OCI-LY1 (cell line): ENCODE measurements at regions not wholly inside any gene's neighbourhood (a gene's known extent, or its start where the extent isn't known, plus 50 kb on each side); places are given as distances from the start of the nearest gene placed in this dataset.

ENCODE experiments used
- H2AFZ ChIP-seq: fragments of 200-600 bp; sonication (generic), shearing (Covaris generic); 2 replicates; pipeline ENCODE4 v1.6.0; 2014; ENCODE audit warnings: antibody characterized with exemption, mild to moderate bottlenecking, low read length
- H3F3A ChIP-seq: fragments of 200-600 bp; sonication (generic), shearing (Covaris generic); 2 replicates; pipeline ENCODE4 v1.6.0; 2014; ENCODE audit warnings: mild to moderate bottlenecking, antibody characterized with exemption, low read length, moderate library complexity; ENCODE audit not compliant: insufficient read depth
- H3K27ac ChIP-seq: fragments of 200-600 bp; sonication (generic); 2 replicates; pipeline ENCODE4 v1.5.1; 2014; ENCODE audit warnings: low read length, mixed run types, mild to moderate bottlenecking, low read depth; ENCODE audit not compliant: poor library complexity, severe bottlenecking
- H3K27me3 ChIP-seq: fragments of 200-600 bp; sonication (generic); 2 replicates; pipeline ENCODE4 v1.6.0; 2014; ENCODE audit warnings: antibody characterized with exemption, mild to moderate bottlenecking, low read length, moderate library complexity; ENCODE audit not compliant: insufficient read depth
- H3K36me3 ChIP-seq: fragments of 200-600 bp; sonication (generic); 2 replicates; pipeline ENCODE4 v1.6.1; 2014; ENCODE audit warnings: mild to moderate bottlenecking, antibody characterized with exemption, low read length, moderate library complexity, mixed read lengths; ENCODE audit not compliant: insufficient read depth
- H3K4me1 ChIP-seq: fragments of 200-600 bp; sonication (generic); 2 replicates; pipeline ENCODE4 v1.5.1; 2014; ENCODE audit warnings: mild to moderate bottlenecking, low read length, moderate library complexity; ENCODE audit not compliant: insufficient read depth, severe bottlenecking
- H3K4me2 ChIP-seq: fragments of 200-600 bp; sonication (generic), shearing (Covaris generic); 2 replicates; pipeline ENCODE4 v1.6.1; 2014; ENCODE audit warnings: low read length
- H3K4me3 ChIP-seq: fragments of 200-600 bp; sonication (generic); 2 replicates; pipeline ENCODE4 v1.5.1; 2014; ENCODE audit warnings: low read length, low read depth, mild to moderate bottlenecking, mixed read lengths; ENCODE audit not compliant: poor library complexity, severe bottlenecking
- H3K79me2 ChIP-seq: fragments of 200-600 bp; shearing (Covaris generic); 2 replicates; pipeline ENCODE4 v1.6.1; 2016; ENCODE audit warnings: mixed run types, low read length, mixed read lengths; ENCODE audit not compliant: insufficient read depth
- H3K9ac ChIP-seq: fragments of 200-600 bp; sonication (generic), shearing (Covaris generic); 2 replicates; pipeline ENCODE4 v1.6.1; 2014; ENCODE audit warnings: mild to moderate bottlenecking, low read length, mixed read lengths
- H3K9me2 ChIP-seq: fragments of 200-600 bp; sonication (generic), shearing (Covaris generic); 2 replicates; pipeline ENCODE4 v1.6.1; 2014; ENCODE audit warnings: low read depth, mild to moderate bottlenecking, low read length, mixed read lengths
- H3K9me3 ChIP-seq: fragments of 200-600 bp; shearing (Covaris generic); 2 replicates; pipeline ENCODE4 v1.6.1; 2014; ENCODE audit warnings: low read length, mixed read lengths
- H4K20me1 ChIP-seq: fragments of 200-600 bp; sonication (generic), shearing (Covaris generic); 2 replicates; pipeline ENCODE4 v1.6.0; 2016; ENCODE audit warnings: mild to moderate bottlenecking, low read length; ENCODE audit not compliant: insufficient read depth
- CTCF ChIP-seq: fragments of 200-600 bp; sonication (generic), shearing (Covaris generic); IDR thresholded peaks from 2 replicates; pipeline ENCODE4 v1.5.1; 2017; ENCODE audit warnings: mild to moderate bottlenecking, antibody characterized with exemption, low read length, moderate library complexity, mixed read lengths
- EZH2 ChIP-seq: fragments of 200-600 bp; sonication (generic), shearing (Covaris generic); IDR thresholded peaks from 2 replicates; pipeline ENCODE4 v1.8.0; 2017; ENCODE audit warnings: borderline replicate concordance, mixed run types, mild to moderate bottlenecking, antibody characterized with exemption, low read length, moderate library complexity, mixed read lengths

- no peak overlapping the region for H3K4me3 ChIP-seq
- no peaks in the 10 kb centered on the region for H3K4me1 ChIP-seq
- no peak overlapping the region for H3K27ac ChIP-seq
- no peaks in the 10 kb centered on the region for H3F3A ChIP-seq
- TF ChIP-seq CTCF (no peak), EZH2 (no peak)
- no peak overlapping the region for H3K4me2 ChIP-seq
- H3K36me3 ChIP-seq: no peaks in the 10 kb centered on the region
- no peaks in the 10 kb centered on the region; the same call in 1 of the 2 replicates for H3K27me3 ChIP-seq
- H3K9ac ChIP-seq: no peak overlapping the region
- no peaks in the 10 kb centered on the region for H3K79me2 ChIP-seq
- no peaks in the 10 kb centered on the region for H4K20me1 ChIP-seq
- H3K9me2 ChIP-seq: no peaks in the 10 kb centered on the region
- no peak overlapping the region for H2AFZ ChIP-seq
- no peaks in the 10 kb centered on the region for H3K9me3 ChIP-seq
Measured at GRCh38 chr1:5388622-5389021, 603.6 kb downstream of the NPHP4 start.

- H3K9me2 ChIP-seq: no peaks in the 10 kb centered on the region
- H3K9me3 ChIP-seq: no peaks in the 10 kb centered on the region
- H3K79me2 ChIP-seq: no peaks in the 10 kb centered on the region
- H2AFZ ChIP-seq: no peak overlapping the region
- H3K4me3 ChIP-seq: no peak overlapping the region
- no peaks in the 10 kb centered on the region for H4K20me1 ChIP-seq
- no peak overlapping the region for H3K27ac ChIP-seq
- H3K4me2 ChIP-seq: no peak overlapping the region
- no peaks in the 10 kb centered on the region for H3K4me1 ChIP-seq
- TF ChIP-seq EZH2 (no peak), CTCF (no peak)
- H3F3A ChIP-seq: no peaks in the 10 kb centered on the region
- no peaks in the 10 kb centered on the region for H3K36me3 ChIP-seq
- no peak overlapping the region for H3K9ac ChIP-seq
- H3K27me3 ChIP-seq: no peaks in the 10 kb centered on the region; the same call in 1 of the 2 replicates
Measured at GRCh38 chr1:5386371-5386770, 605.9 kb downstream of the NPHP4 start.

GRCh38 chr1:5385956-5386355 lies 606.3 kb downstream of the NPHP4 start:
- no peaks in the 10 kb centered on the region for H4K20me1 ChIP-seq
- no peaks in the 10 kb centered on the region for H3F3A ChIP-seq
- H3K4me1 ChIP-seq: no peaks in the 10 kb centered on the region

More at GRCh38 chr1:5385956-5386355, 606.3 kb downstream of the NPHP4 start:
- TF ChIP-seq CTCF (no peak), EZH2 (no peak)
- Histone ChIP-seq H2AFZ (no peak overlapping the region), H3K79me2 (no peaks in the 10 kb centered on the region), H3K9ac (no peak overlapping the region), H3K27me3 (no peaks in the 10 kb centered on the region), H3K4me3 (no peak overlapping the region), H3K9me2 (no peaks in the 10 kb centered on the region), H3K9me3 (no peaks in the 10 kb centered on the region), H3K36me3 (no peaks in the 10 kb centered on the region), H3K4me2 (no peak overlapping the region), H3K27ac (no peak overlapping the region)
